ENCODE measurements at regions not wholly inside any gene's neighbourhood (a gene's known extent, or its start where the extent isn't known, plus 50 kb on each side); places are given as distances from the start of the nearest gene placed in this dataset.

DNA sequence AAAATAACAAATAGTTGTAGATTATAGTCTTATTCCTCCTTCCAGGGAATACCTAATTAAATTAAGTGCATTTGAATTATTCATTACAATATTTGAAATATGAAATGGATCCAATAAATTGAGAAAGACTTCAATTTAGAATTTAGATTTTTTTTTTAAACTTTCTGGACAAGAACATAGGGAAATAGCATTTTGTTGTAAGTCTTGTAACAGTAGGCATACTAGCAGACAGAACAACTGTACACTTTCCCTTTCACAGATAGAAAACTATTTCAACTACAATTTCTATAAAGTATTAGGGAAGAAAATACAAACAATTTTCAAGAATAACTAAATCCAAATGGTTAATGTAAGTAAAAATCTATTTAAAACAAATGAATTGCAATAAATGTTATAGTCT, 577.5 kb downstream of the USP25 start:
- TF ChIP-seq, protein P1, sequence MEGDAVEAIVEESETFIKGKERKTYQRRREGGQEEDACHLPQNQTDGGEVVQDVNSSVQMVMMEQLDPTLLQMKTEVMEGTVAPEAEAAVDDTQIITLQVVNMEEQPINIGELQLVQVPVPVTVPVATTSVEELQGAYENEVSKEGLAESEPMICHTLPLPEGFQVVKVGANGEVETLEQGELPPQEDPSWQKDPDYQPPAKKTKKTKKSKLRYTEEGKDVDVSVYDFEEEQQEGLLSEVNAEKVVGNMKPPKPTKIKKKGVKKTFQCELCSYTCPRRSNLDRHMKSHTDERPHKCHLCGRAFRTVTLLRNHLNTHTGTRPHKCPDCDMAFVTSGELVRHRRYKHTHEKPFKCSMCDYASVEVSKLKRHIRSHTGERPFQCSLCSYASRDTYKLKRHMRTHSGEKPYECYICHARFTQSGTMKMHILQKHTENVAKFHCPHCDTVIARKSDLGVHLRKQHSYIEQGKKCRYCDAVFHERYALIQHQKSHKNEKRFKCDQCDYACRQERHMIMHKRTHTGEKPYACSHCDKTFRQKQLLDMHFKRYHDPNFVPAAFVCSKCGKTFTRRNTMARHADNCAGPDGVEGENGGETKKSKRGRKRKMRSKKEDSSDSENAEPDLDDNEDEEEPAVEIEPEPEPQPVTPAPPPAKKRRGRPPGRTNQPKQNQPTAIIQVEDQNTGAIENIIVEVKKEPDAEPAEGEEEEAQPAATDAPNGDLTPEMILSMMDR (IDR thresholded peaks at IDR 0.05), result no peak
- TF ChIP-seq POLR2A (IDR thresholded peaks at IDR 0.05), result no peak
- intact Hi-C loops (cut with DNase I; ENCODE audit: low total_unique reads), result no loop called here
- no peak for DNase-seq (ENCODE audit: low spot score in 2 of 2)
- H3K4me3 ChIP-seq (ENCODE audit: low read depth, poor library complexity, severe bottlenecking), result no peak overlapping the region

DNA sequence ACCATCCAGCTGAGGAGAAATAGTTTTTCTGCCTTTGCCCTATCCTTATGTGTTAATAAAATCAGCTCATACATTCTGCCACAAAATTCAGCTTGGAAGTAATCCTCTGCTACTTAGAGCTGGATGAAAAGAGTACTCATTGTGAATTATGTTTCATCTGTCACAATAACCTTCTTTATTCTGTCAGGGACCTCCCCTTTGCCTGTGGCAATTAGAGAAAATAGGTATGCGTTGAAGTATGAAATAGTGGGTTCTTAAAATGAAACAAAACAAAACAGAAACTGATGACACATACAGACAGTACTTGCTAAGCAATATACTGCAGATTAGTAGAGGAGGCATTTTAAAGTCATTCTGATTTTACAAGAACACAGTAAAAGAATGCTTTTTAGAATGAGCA, 578.5 kb downstream of the USP25 start:
- 10 to 15% methylated on average over 1 of the region's 1 CpG for WGBS, 2 donors
- TF ChIP-seq, protein P1 (IDR thresholded peaks at IDR 0.05), result no peak
- TF ChIP-seq POLR2A (IDR thresholded peaks at IDR 0.05), result no peak
- DNase-seq (ENCODE audit: low spot score in 2 of 2), result no peak
- H3K4me3 ChIP-seq (ENCODE audit: low read depth, poor library complexity, severe bottlenecking), result no peak overlapping the region
- intact Hi-C loops (cut with DNase I; ENCODE audit: low total_unique reads), result no loop called here

DNA sequence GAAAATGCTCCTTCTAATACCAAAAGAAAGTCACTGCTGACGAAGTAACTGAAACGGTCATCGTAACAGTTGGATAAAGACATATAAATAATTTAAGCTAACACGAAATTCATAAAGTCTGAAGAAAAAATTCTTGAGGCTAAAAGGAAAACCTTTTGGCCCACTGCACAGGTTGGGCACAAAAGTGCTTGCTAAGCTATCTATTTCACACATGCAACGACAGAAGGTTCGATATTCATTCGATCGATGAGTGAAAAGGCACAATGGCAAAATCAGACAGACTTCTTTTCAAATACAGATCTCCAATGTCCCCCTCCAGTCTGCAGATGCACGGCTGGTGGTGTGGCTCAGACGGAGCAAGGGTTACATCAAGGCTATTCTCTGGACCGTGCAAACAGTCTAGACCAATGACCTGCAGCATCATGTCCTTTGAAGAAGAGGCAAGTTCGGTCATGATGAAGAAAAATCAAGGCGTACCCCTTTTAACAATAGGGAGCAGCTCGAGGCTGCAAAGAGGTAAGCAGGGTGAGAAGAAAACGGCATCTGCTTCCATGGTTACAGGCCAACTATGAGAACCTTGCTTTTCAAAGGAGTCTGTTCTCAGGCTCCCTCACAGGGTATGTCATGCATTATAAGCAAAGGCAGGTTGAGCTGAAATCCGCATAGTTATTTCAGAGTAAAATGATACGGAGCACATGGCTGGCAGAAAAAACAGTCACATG, 579.6 kb downstream of the USP25 start:
- intact Hi-C loops (cut with DNase I; ENCODE audit: low total_unique reads), result no loop called here
- no peak for DNase-seq (ENCODE audit: low spot score in 2 of 2)
- WGBS, 2 donors, result 84 to 85% methylated on average over 17 of the region's 17 CpGs
- TF ChIP-seq POLR2A (IDR thresholded peaks at IDR 0.05), result no peak
- TF ChIP-seq, protein P1 (IDR thresholded peaks at IDR 0.05), result no peak
- no peak overlapping the region for H3K4me3 ChIP-seq (ENCODE audit: low read depth, poor library complexity, severe bottlenecking)

DNA sequence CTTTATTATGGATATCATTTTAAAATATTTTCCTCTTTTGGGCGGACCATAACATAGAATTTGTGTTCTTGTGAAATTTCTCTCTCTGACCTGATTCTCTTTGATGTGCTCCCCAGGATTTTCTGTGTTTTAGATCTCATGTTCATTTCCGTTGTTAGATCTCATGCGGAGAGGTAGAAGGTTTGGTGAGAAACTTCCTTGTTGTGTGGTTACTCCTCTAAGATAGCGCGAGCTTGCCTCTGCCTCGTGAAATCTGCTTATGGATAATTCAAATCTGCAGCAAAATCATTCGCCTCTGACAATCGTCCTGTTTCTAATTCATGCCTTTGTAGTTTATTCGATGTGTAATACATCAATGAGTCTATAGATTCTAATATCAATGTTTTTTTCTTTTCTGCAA, 580.4 kb downstream of the USP25 start:
- WGBS, 2 donors, result 89 to 95% methylated on average over 9 of the region's 9 CpGs
- no peak for TF ChIP-seq POLR2A (IDR thresholded peaks at IDR 0.05)
- TF ChIP-seq, protein P1 (IDR thresholded peaks at IDR 0.05), result no peak
- H3K4me3 ChIP-seq (ENCODE audit: low read depth, poor library complexity, severe bottlenecking), result no peak overlapping the region
- intact Hi-C loops (cut with DNase I; ENCODE audit: low total_unique reads), result no loop called here
- no peak for DNase-seq (ENCODE audit: low spot score in 2 of 2)

DNA sequence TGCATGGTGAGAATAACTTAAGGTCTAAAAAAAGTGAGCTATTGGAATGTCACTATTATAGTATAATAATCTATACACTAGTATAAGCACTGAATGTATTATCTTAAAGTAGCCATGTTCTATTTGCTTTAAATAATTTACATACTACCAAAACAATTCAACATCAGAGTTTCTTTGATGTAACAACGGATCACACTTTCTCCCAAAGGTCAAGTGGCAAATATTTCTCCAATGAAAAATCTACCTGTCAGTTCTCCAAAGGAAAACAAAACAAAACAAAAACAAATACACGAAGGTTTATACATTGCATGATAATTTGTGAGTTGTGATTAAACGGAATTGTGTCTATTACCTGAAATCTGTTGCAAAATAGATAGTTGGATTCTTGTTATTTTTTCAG, 581.4 kb downstream of the USP25 start:
- WGBS, 2 donors, result 88 to 94% methylated on average over 3 of the region's 3 CpGs
- no peak overlapping the region for H3K4me3 ChIP-seq (ENCODE audit: low read depth, poor library complexity, severe bottlenecking)
- intact Hi-C loops (cut with DNase I; ENCODE audit: low total_unique reads), result no loop called here
- no peak for TF ChIP-seq POLR2A (IDR thresholded peaks at IDR 0.05)
- TF ChIP-seq, protein P1 (IDR thresholded peaks at IDR 0.05), result no peak
- no peak for DNase-seq (ENCODE audit: low spot score in 2 of 2)

DNA sequence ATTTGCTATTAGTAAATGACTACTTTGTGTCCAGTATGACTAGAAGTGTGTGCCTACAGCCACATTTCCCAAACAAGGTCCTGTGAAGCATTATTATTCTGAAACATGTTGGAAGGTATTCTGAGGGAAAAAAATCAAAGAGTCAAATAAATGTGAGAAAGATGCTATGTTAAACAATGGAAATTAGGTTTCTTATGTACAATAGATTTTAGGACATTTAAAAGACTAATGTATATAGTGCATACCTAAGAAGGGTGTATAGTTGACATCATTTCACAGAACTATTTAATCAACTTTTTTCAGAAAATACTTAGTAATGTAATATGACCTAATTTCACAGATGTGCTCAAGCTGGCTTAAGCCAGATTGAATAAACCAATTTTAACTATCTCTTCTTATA, 582.5 kb downstream of the USP25 start:
- DNase-seq (ENCODE audit: low spot score in 2 of 2), result no peak
- intact Hi-C loops (cut with DNase I; ENCODE audit: low total_unique reads), result no loop called here
- TF ChIP-seq, protein P1 (IDR thresholded peaks at IDR 0.05), result no peak
- no peak for TF ChIP-seq POLR2A (IDR thresholded peaks at IDR 0.05)
- no peak overlapping the region for H3K4me3 ChIP-seq (ENCODE audit: low read depth, poor library complexity, severe bottlenecking)
